H1 (cell line): ENCODE measurements at regions not wholly inside any gene's neighbourhood (a gene's known extent, or its start where the extent isn't known, plus 50 kb on each side); places are given as distances from the start of the nearest gene placed in this dataset.

ENCODE experiments used
- CTCF ChIA-PET: fragments of 300-600 bp; sonication (Branson Sonifier 250); formaldehyde crosslinking; loops from one replicate; lab custom pipeline; 2021; ENCODE audit not compliant: partially characterized antibody; lab: Charles Lee
- POLR2A ChIA-PET: fragments of 300-600 bp; sonication (Branson Sonifier 250); formaldehyde crosslinking; loops from one replicate; lab custom pipeline; 2021; ENCODE audit warnings: inconsistent platforms; ENCODE audit not compliant: partially characterized antibody; lab: Charles Lee
- DNase-seq, 2 experiments: peaks; one replicate each; pipeline versions ENCODE4 v3.0.0 to v3.0.0-alpha.2; 2010 to 2022; ENCODE audit warnings: low spot score in 2 of 2, low read depth in 1 of 2, mixed read lengths in 1 of 2
- FAIRE-seq: peaks from 2 replicates; lab custom pipeline; 2011; peaks lifted over from hg19 to GRCh38; lab: Jason Lieb, UNC
- H2AFZ ChIP-seq: 2 replicates; pipeline ENCODE4 v1.8.1; 2012; ENCODE audit warnings: low read length, inconsistent platforms
- H2AK5ac ChIP-seq: 2 replicates; pipeline ENCODE4 v1.6.1; 2013; ENCODE audit warnings: low read depth, low read length
- H2BK120ac ChIP-seq: replicated peaks from 2 replicates; pipeline ENCODE3; 2013; ENCODE audit warnings: low read depth, low read length, inconsistent platforms
- H2BK12ac ChIP-seq: 2 replicates; pipeline ENCODE4 v1.6.1; 2013; ENCODE audit warnings: low read depth, low read length
- H2BK15ac ChIP-seq: 2 replicates; pipeline ENCODE4 v1.6.1; 2013; ENCODE audit warnings: low read length
- H2BK20ac ChIP-seq: 2 replicates; pipeline ENCODE4 v1.6.1; 2013; ENCODE audit warnings: low read length
- H2BK5ac ChIP-seq: 2 replicates; pipeline ENCODE4 v1.6.1; 2013; ENCODE audit warnings: low read depth, low read length
- H3K14ac ChIP-seq: 2 replicates; pipeline ENCODE4 v1.6.1; 2013; ENCODE audit warnings: inconsistent platforms; ENCODE audit not compliant: insufficient read length
- H3K18ac ChIP-seq: 2 replicates; pipeline ENCODE4 v1.6.1; 2013; ENCODE audit warnings: low read length; ENCODE audit errors: extremely low read depth
- H3K23ac ChIP-seq: 2 replicates; pipeline ENCODE4 v1.6.1; 2013; ENCODE audit warnings: inconsistent platforms; ENCODE audit not compliant: insufficient read length
- H3K23me2 ChIP-seq: 2 replicates; pipeline ENCODE4 v1.6.1; 2013; ENCODE audit warnings: low read depth, low read length
- H3K27ac ChIP-seq: 2 replicates; pipeline ENCODE4 v1.6.1; 2011; ENCODE audit warnings: low read depth, low read length, inconsistent platforms
- H3K27me3 ChIP-seq, 4 experiments: replicated peaks in 1 of 4; 1 replicate in 1 of 4; 2 replicates in 3 of 4; pipeline versions ENCODE4 v1.6.1 to v1.8.1; 2011 to 2013; ENCODE audit warnings: low read length in 3 of 4, mild to moderate bottlenecking in 3 of 4, inconsistent platforms in 2 of 4, mixed read lengths in 2 of 4, moderate library complexity in 1 of 4; ENCODE audit not compliant: control insufficient read depth in 3 of 4, insufficient read depth in 3 of 4; ENCODE audit errors: extremely low read depth in 1 of 4
- H3K36me3 ChIP-seq, 4 experiments: 2 replicates each; pipeline versions ENCODE4 v1.6.1 to v1.8.1; 2011 to 2013; ENCODE audit warnings: mild to moderate bottlenecking in 4 of 4, low read length in 3 of 4, moderate library complexity in 2 of 4, control low read depth in 1 of 4, inconsistent platforms in 1 of 4; ENCODE audit not compliant: insufficient read depth in 4 of 4, control insufficient read depth in 2 of 4
- H3K4ac ChIP-seq: replicated peaks from 2 replicates; pipeline ENCODE3; 2013; ENCODE audit warnings: low read length, low read depth, mixed read lengths, inconsistent platforms; ENCODE audit not compliant: insufficient read length
- H3K4me1 ChIP-seq, 4 experiments: replicated peaks in 1 of 4; 1 replicate in 1 of 4; 2 replicates in 3 of 4; pipeline versions ENCODE4 v1.6.1 to v1.8.1; 2011 to 2013; ENCODE audit warnings: low read length in 3 of 4, inconsistent platforms in 2 of 4, mixed read lengths in 1 of 4; ENCODE audit not compliant: insufficient read depth in 4 of 4, control insufficient read depth in 3 of 4
- H3K4me2 ChIP-seq, 2 experiments: 2 replicates each; pipeline versions ENCODE4 v1.6.1 to v1.8.1; 2011 to 2013; ENCODE audit warnings: low read depth in 2 of 2, low read length in 2 of 2, control low read depth in 1 of 2, inconsistent platforms in 1 of 2, mild to moderate bottlenecking in 1 of 2; ENCODE audit not compliant: insufficient read depth in 1 of 2
- H3K4me3 ChIP-seq, 4 experiments: fragments of 200-600, 300-600 bp in 1 of 4; sonication (generic), shearing (Covaris generic), sonication (Bioruptor Twin) in 1 of 4; 2 replicates each; pipeline versions ENCODE4 v1.5.1 to v1.8.1; 2011 to 2016; ENCODE audit warnings: low read length in 4 of 4, low read depth in 3 of 4, control low read depth in 2 of 4, inconsistent platforms in 2 of 4, mild to moderate bottlenecking in 2 of 4, mixed read lengths in 1 of 4, moderate library complexity in 1 of 4; ENCODE audit not compliant: insufficient read depth in 2 of 4; ENCODE audit errors: extremely low read depth in 1 of 4
- H3K56ac ChIP-seq: replicated peaks from 2 replicates; pipeline ENCODE3; 2013; ENCODE audit warnings: low read depth, mild to moderate bottlenecking, mixed read lengths, low read length, inconsistent platforms; ENCODE audit not compliant: insufficient read length
- H3K79me1 ChIP-seq: 2 replicates; pipeline ENCODE4 v1.6.1; 2013; ENCODE audit warnings: low read depth, low read length, control low read depth
- H3K79me2 ChIP-seq, 2 experiments: 2 replicates each; pipeline versions ENCODE4 v1.6.1 to v1.8.1; 2012 to 2013; ENCODE audit warnings: low read length in 2 of 2, mild to moderate bottlenecking in 2 of 2, inconsistent platforms in 1 of 2; ENCODE audit not compliant: insufficient read depth in 2 of 2, control insufficient read depth in 1 of 2
- H3K9ac ChIP-seq, 4 experiments: replicated peaks in 1 of 4; 1 replicate in 1 of 4; 2 replicates in 3 of 4; pipeline versions ENCODE4 v1.6.1 to v1.8.1; 2011 to 2013; ENCODE audit warnings: low read depth in 3 of 4, low read length in 3 of 4, control low read depth in 2 of 4, mild to moderate bottlenecking in 2 of 4, moderate library complexity in 2 of 4, inconsistent platforms in 1 of 4; ENCODE audit errors: extremely low read depth in 1 of 4
- H3K9me3 ChIP-seq, 2 experiments: 2 replicates each; pipeline versions ENCODE4 v1.6.1 to v1.8.1; 2012 to 2013; ENCODE audit warnings: mild to moderate bottlenecking in 2 of 2, moderate library complexity in 2 of 2, control low read depth in 1 of 2, inconsistent platforms in 1 of 2, low read depth in 1 of 2, low read length in 1 of 2, mixed read lengths in 1 of 2; ENCODE audit not compliant: insufficient read depth in 2 of 2
- H4K20me1 ChIP-seq, 2 experiments: replicated peaks in 1 of 2; 2 replicates each; pipeline versions ENCODE3 to v1.8.1; 2011 to 2013; ENCODE audit warnings: inconsistent platforms in 2 of 2, low read length in 2 of 2, mild to moderate bottlenecking in 1 of 2; ENCODE audit not compliant: insufficient read depth in 2 of 2, control insufficient read depth in 1 of 2
- H4K5ac ChIP-seq: 2 replicates; pipeline ENCODE4 v1.6.1; 2013; ENCODE audit warnings: low read length, low read depth, mixed read lengths, inconsistent platforms; ENCODE audit not compliant: insufficient read length
- H4K8ac ChIP-seq: 2 replicates; pipeline ENCODE4 v1.8.0; 2013; ENCODE audit warnings: mild to moderate bottlenecking, moderate library complexity, low read length, inconsistent platforms; ENCODE audit not compliant: insufficient read depth; ENCODE audit errors: extremely low read depth
- H4K91ac ChIP-seq: replicated peaks from 2 replicates; pipeline ENCODE3; 2013; ENCODE audit warnings: low read length, mixed read lengths, inconsistent platforms; ENCODE audit not compliant: insufficient read length
- ATF3 ChIP-seq: IDR thresholded peaks from 2 replicates; pipeline ENCODE4 v1.6.1; 2011; ENCODE audit warnings: low read depth, mild to moderate bottlenecking, low read length; ENCODE audit not compliant: insufficient read depth
- BACH1 ChIP-seq: IDR thresholded peaks from 2 replicates; pipeline ENCODE4 v1.6.1; 2012; ENCODE audit warnings: low read length, improper control_type of control experiment
- E2F6 ChIP-seq: IDR thresholded peaks from 2 replicates; pipeline ENCODE4 v1.6.1; 2012; ENCODE audit warnings: inconsistent platforms
- EZH2 ChIP-seq: fragments of 200-600 bp; sonication (generic); IDR thresholded peaks from 2 replicates; pipeline ENCODE4 v1.7.1; 2012; ENCODE audit warnings: low read depth, mild to moderate bottlenecking, moderate library complexity, low read length, inconsistent platforms; ENCODE audit not compliant: severe bottlenecking
- KDM1A ChIP-seq: fragments of 200-600, 300-600 bp; sonication (generic); IDR thresholded peaks from 2 replicates; pipeline ENCODE4 v1.7.1; 2016; ENCODE audit warnings: mild to moderate bottlenecking, low read length, borderline replicate concordance
- RFX5 ChIP-seq: IDR thresholded peaks from 2 replicates; pipeline ENCODE4 v1.6.1; 2011; ENCODE audit warnings: low read depth, low read length, improper control_type of control experiment, borderline replicate concordance
- TBP ChIP-seq: IDR thresholded peaks from 2 replicates; pipeline ENCODE4 v1.6.1; 2011; ENCODE audit warnings: low read depth, low read length, improper control_type of control experiment
- YY1 ChIP-seq: IDR thresholded peaks from 2 replicates; pipeline ENCODE4 v1.6.1; 2011; ENCODE audit warnings: low read depth, mild to moderate bottlenecking, low read length
- WGBS, 2 experiments: shearing (Covaris generic) in 1 of 2; methylation state at CpG; one replicate each; pipeline versions ENCODE4 v1.1.6 to v1.1.7; 2013 to 2015; ENCODE audit warnings: low lambda C conversion rate in 2 of 2, mixed read lengths in 2 of 2, inconsistent platforms in 1 of 2, low coverage in 1 of 2, missing lambda C conversion rate in 1 of 2; ENCODE audit not compliant: insufficient replicate concordance in 2 of 2, insufficient coverage in 1 of 2, insufficient read length in 1 of 2; ENCODE audit errors: extremely low coverage in 1 of 2, missing lambda C conversion rate in 1 of 2; 5-methylcytosine and 5-hydroxymethylcytosine counted together

- Histone ChIP-seq H3K36me3 (no peaks in the 10 kb centered on the region), H3K9me3 (0 out of 4 replicates have a peak, but pooled peaks cover 2% of the 10 kb centered on the region in 2 experiments), H2BK12ac (no peak overlapping the region), H3K56ac (no peak overlapping the region), H3K4ac (no peak overlapping the region), H2AK5ac (no peak overlapping the region), H3K79me2 (no peaks in the 10 kb centered on the region), H3K9ac (no peak overlapping the region), H2BK5ac (no peak overlapping the region), H3K4me3 (no peak overlapping the region), H2BK20ac (no peak overlapping the region), H3K27ac (no peak overlapping the region), H2BK120ac (no peak overlapping the region), H3K23me2 (no peaks in the 10 kb centered on the region), H3K4me2 (no peak overlapping the region), H2AFZ (no peak overlapping the region), H4K91ac (no peak overlapping the region), H4K8ac (no peak overlapping the region), H3K4me1 (no peaks in the 10 kb centered on the region), H3K14ac (no peak overlapping the region), H4K5ac (no peak overlapping the region), H3K18ac (no peak overlapping the region), H3K23ac (no peak overlapping the region), H3K79me1 (no peaks in the 10 kb centered on the region), H3K27me3 (no peaks in the 10 kb centered on the region), H4K20me1 (no peaks in the 10 kb centered on the region), H2BK15ac (no peak overlapping the region)
- ChIA-PET POLR2A (no interaction called here), CTCF (interaction anchor here (1.1 kb wide), 2 partner anchors 48 to 73 kb away, joined by 3 read pairs; no protein-coding TSS in a partner anchor)
- DNase-seq: no peak
- no peak for FAIRE-seq
- WGBS, 2 experiments: 87% methylated on average over 5 of the region's 5 CpGs; no CpG with 5 or more reads in 1 of the 2 experiments
- TF ChIP-seq YY1: no peak
- TF ChIP-seq ATF3: no peak
- TF ChIP-seq RFX5: no peak
- no peak for TF ChIP-seq KDM1A
- no peak for TF ChIP-seq TBP
- TF ChIP-seq BACH1: no peak
- no peak for TF ChIP-seq EZH2
- no peak for TF ChIP-seq E2F6
Observed at GRCh38 chr1:208397286-208397685, 153.1 kb upstream of the PLXNA2 start.
